HEK293 (cell line): ENCODE measurements at regions not wholly inside any gene's neighbourhood (a gene's known extent, or its start where the extent isn't known, plus 50 kb on each side); places are given as distances from the start of the nearest gene placed in this dataset.

Experiments used
- CTCF ChIA-PET: fragments of 350-600 bp; formaldehyde crosslinking; extraction: SDS; loops from one replicate; lab custom pipeline; 2021; ENCODE audit warnings: antibody characterized with exemption; lab: Yijun Ruan, JAX
- POLR2A ChIA-PET: fragments of 300-600 bp; formaldehyde crosslinking; extraction: SDS; loops from one replicate; lab custom pipeline; 2020; ENCODE audit warnings: antibody characterized with exemption, inconsistent platforms; lab: Yijun Ruan, JAX
- H3K27ac ChIP-seq: fragments of 200-500 bp; sonication (Bioruptor generic); 2 replicates; pipeline ENCODE4 v1.5.1; 2014; ENCODE audit warnings: low read depth, low read length, control low read depth, inconsistent platforms; ENCODE audit errors: extremely low read depth
- H3K36me3 ChIP-seq, 2 experiments: fragments of 200-500 bp in 1 of 2; sonication (Bioruptor generic) in 1 of 2; 1 replicate in 1 of 2; 2 replicates in 1 of 2; pipeline ENCODE4 v1.5.1; 2014 to 2017; ENCODE audit warnings: inconsistent platforms in 2 of 2, low read length in 2 of 2; ENCODE audit not compliant: control insufficient read depth in 2 of 2, insufficient read depth in 1 of 2
- H3K4me1 ChIP-seq: fragments of 200-500 bp; sonication (Bioruptor generic); 2 replicates; pipeline ENCODE4 v1.5.1; 2014; ENCODE audit warnings: mild to moderate bottlenecking, low read length, inconsistent platforms; ENCODE audit not compliant: control insufficient read depth, insufficient read depth
- H3K4me3 ChIP-seq: 2 replicates; pipeline ENCODE4 v1.5.1; 2011; ENCODE audit warnings: low read depth, mild to moderate bottlenecking, control low read depth, low read length, moderate library complexity
- H3K9me3 ChIP-seq: fragments of 200-500 bp; sonication (Bioruptor generic); 2 replicates; pipeline ENCODE4 v1.5.1; 2014; ENCODE audit warnings: low read depth, low read length, inconsistent platforms; ENCODE audit not compliant: control insufficient read depth, insufficient read depth
- GLI2 ChIP-seq: fragments of 450-650 bp; formaldehyde crosslinking; IDR thresholded peaks from 2 replicates; pipeline ENCODE4; 2017; ENCODE audit warnings: missing biosample characterization, missing genetic modification characterization, low read depth, borderline replicate concordance
- KLF16 ChIP-seq: fragments of 450-650 bp; formaldehyde crosslinking; IDR thresholded peaks from 2 replicates; pipeline ENCODE4 v1.5.1; 2017; ENCODE audit warnings: missing biosample characterization, missing genetic modification characterization
- KLF7 ChIP-seq: fragments of 450-650 bp; formaldehyde crosslinking; IDR thresholded peaks from 2 replicates; pipeline ENCODE4 v1.5.1; 2016; ENCODE audit warnings: missing biosample characterization, missing genetic modification characterization, borderline replicate concordance
- KLF9 ChIP-seq: fragments of 450-650 bp; formaldehyde crosslinking; IDR thresholded peaks from 2 replicates; pipeline ENCODE4 v1.5.1; 2016; ENCODE audit warnings: missing biosample characterization, missing genetic modification characterization, low read depth
- OVOL3 ChIP-seq: fragments of 450-650 bp; formaldehyde crosslinking; IDR thresholded peaks from 2 replicates; pipeline ENCODE4 v1.5.1; 2016; ENCODE audit warnings: missing biosample characterization, missing genetic modification characterization
- PRDM10 ChIP-seq: fragments of 450-650 bp; formaldehyde crosslinking; IDR thresholded peaks from 2 replicates; pipeline ENCODE4 v1.5.1; 2016; ENCODE audit warnings: missing biosample characterization, missing genetic modification characterization
- SALL2 ChIP-seq: fragments of 450-650 bp; formaldehyde crosslinking; IDR thresholded peaks from 2 replicates; pipeline ENCODE4 v1.5.0; 2017; ENCODE audit warnings: missing biosample characterization, mild to moderate bottlenecking, missing genetic modification characterization, borderline replicate concordance
- ZNF350 ChIP-seq: fragments of 450-650 bp; formaldehyde crosslinking; IDR thresholded peaks from 2 replicates; pipeline ENCODE4 v1.5.0; 2017; ENCODE audit warnings: missing biosample characterization, mild to moderate bottlenecking, missing genetic modification characterization
- ZNF488 ChIP-seq: fragments of 450-650 bp; formaldehyde crosslinking; IDR thresholded peaks from 2 replicates; pipeline ENCODE4 v1.5.1; 2016; ENCODE audit warnings: missing biosample characterization, missing genetic modification characterization
- ZNF518A ChIP-seq: fragments of 450-650 bp; formaldehyde crosslinking; conservative IDR thresholded peaks from 2 replicates; pipeline ENCODE4 v1.5.1; 2016; ENCODE audit warnings: low read depth, missing biosample characterization, missing genetic modification characterization
- ZNF521 ChIP-seq: fragments of 450-650 bp; formaldehyde crosslinking; IDR thresholded peaks from 2 replicates; pipeline ENCODE4 v1.5.1; 2017; ENCODE audit warnings: missing biosample characterization, mild to moderate bottlenecking, missing genetic modification characterization
- ZNF548 ChIP-seq: fragments of 450-650 bp; formaldehyde crosslinking; IDR thresholded peaks from 2 replicates; pipeline ENCODE4 v1.5.1; 2016; ENCODE audit warnings: missing biosample characterization, missing genetic modification characterization
- ZNF654 ChIP-seq: fragments of 450-650 bp; formaldehyde crosslinking; IDR thresholded peaks from 2 replicates; pipeline ENCODE4 v1.5.1; 2016; ENCODE audit warnings: low read depth, missing biosample characterization, missing genetic modification characterization
- ZNF660 ChIP-seq: fragments of 450-650 bp; IDR thresholded peaks from 2 replicates; pipeline ENCODE4 v1.5.1; 2018; ENCODE audit warnings: missing biosample characterization, mild to moderate bottlenecking, missing genetic modification characterization
- ZNF776 ChIP-seq: fragments of 450-650 bp; formaldehyde crosslinking; IDR thresholded peaks from 2 replicates; pipeline ENCODE4 v1.5.0; 2017; ENCODE audit warnings: missing biosample characterization, missing genetic modification characterization, borderline replicate concordance
- ZSCAN16 ChIP-seq: fragments of 450-650 bp; formaldehyde crosslinking; IDR thresholded peaks from 2 replicates; pipeline ENCODE4 v1.5.1; 2016; ENCODE audit warnings: missing biosample characterization, missing genetic modification characterization
- ZSCAN18 ChIP-seq: fragments of 450-650 bp; formaldehyde crosslinking; IDR thresholded peaks from 2 replicates; pipeline ENCODE4 v1.5.1; 2016; ENCODE audit warnings: missing biosample characterization, missing genetic modification characterization
- TF ChIP-seq, protein P1 (sequence below): fragments of 450-650 bp; formaldehyde crosslinking; IDR thresholded peaks from 2 replicates; pipeline ENCODE4 v1.5.1; 2016; ENCODE audit warnings: missing biosample characterization, missing genetic modification characterization, low read depth
- TF ChIP-seq, protein P2 (sequence below): fragments of 450-650 bp; formaldehyde crosslinking; IDR thresholded peaks from 2 replicates; pipeline ENCODE4 v1.5.1; 2016; ENCODE audit warnings: missing biosample characterization, missing genetic modification characterization

DNA sequence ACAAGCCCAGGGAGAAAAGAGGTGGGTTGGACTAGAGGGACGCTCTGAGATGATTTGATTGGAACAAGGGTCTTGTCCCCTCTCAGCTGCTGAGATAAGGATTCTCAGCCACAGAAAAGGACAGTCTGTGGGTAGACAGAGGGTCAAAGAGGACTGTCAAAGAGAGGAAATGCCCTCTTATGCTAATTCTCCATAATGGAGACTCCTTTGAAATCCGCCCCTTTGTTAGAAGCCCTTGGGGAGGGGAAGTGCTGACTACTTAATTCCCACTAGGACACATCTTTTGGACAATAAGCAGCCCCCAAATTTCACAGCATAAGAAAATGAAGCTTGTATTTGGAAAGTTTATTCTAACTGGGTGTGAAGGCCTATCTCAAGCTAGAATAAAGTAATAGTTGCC, 176.6 kb downstream of the KTN1 start:
- TF ChIP-seq KLF7, result no peak
- TF ChIP-seq ZNF488 (tag by site-specific recombination), result no peak
- no peak for TF ChIP-seq ZNF654
- no peak for TF ChIP-seq GLI2
- TF ChIP-seq PRDM10 (tag by site-specific recombination), result no peak
- no peak for TF ChIP-seq ZNF776 (tag by site-specific recombination)

DNA sequence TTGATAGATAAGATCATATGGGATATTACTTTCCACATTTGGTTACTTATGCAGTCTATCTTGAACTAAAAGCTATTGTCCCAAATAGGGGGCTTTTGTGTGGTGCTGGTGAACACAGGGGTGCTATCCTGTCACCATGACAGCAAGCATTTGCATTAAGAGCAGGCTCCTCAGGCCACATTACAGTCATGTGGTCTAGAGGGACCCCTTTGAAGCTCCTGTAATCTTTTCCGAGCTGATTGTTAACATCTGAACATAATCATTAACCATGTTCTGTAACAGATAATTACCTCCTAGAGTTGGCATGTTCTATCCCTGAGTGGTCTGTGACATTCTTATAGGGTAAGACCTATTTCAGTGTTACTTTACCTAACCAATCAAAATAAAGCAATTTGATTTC, 178.8 kb downstream of the KTN1 start:
- no peaks in the 10 kb centered on the region for H3K36me3 ChIP-seq
- no peaks in the 10 kb centered on the region for H3K9me3 ChIP-seq
- no peak overlapping the region for H3K4me3 ChIP-seq
- H3K27ac ChIP-seq, result no peak overlapping the region
- POLR2A ChIA-PET, result no interaction called here
- CTCF ChIA-PET, result interaction anchor here (0.7 kb wide), 2 partner anchors 427 to 675 kb away, joined by 3 to 4 read pairs; no protein-coding TSS in a partner anchor
- peaks cover 2% of the 10 kb centered on the region; the same call in 1 of the 2 replicates for H3K4me1 ChIP-seq
- no peak for TF ChIP-seq SALL2 (tag by site-specific recombination)
- TF ChIP-seq KLF9, result no peak
- no peak for TF ChIP-seq ZNF521 (tag by site-specific recombination)
- TF ChIP-seq ZNF350 (tag by site-specific recombination), result no peak
- no peak for TF ChIP-seq ZNF660 (tag by site-specific recombination)
- TF ChIP-seq ZSCAN18, result no peak
- no peak for TF ChIP-seq ZNF548 (tag by site-specific recombination)
- TF ChIP-seq ZSCAN16 (tag by site-specific recombination), result no peak
- TF ChIP-seq KLF7, result no peak
- TF ChIP-seq, protein P1, sequence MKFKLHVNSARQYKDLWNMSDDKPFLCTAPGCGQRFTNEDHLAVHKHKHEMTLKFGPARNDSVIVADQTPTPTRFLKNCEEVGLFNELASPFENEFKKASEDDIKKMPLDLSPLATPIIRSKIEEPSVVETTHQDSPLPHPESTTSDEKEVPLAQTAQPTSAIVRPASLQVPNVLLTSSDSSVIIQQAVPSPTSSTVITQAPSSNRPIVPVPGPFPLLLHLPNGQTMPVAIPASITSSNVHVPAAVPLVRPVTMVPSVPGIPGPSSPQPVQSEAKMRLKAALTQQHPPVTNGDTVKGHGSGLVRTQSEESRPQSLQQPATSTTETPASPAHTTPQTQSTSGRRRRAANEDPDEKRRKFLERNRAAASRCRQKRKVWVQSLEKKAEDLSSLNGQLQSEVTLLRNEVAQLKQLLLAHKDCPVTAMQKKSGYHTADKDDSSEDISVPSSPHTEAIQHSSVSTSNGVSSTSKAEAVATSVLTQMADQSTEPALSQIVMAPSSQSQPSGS (tag by site-specific recombination), result no peak
- no peak for TF ChIP-seq ZNF518A (tag by site-specific recombination)
- TF ChIP-seq KLF16 (tag by site-specific recombination), result no peak
- TF ChIP-seq, protein P2, sequence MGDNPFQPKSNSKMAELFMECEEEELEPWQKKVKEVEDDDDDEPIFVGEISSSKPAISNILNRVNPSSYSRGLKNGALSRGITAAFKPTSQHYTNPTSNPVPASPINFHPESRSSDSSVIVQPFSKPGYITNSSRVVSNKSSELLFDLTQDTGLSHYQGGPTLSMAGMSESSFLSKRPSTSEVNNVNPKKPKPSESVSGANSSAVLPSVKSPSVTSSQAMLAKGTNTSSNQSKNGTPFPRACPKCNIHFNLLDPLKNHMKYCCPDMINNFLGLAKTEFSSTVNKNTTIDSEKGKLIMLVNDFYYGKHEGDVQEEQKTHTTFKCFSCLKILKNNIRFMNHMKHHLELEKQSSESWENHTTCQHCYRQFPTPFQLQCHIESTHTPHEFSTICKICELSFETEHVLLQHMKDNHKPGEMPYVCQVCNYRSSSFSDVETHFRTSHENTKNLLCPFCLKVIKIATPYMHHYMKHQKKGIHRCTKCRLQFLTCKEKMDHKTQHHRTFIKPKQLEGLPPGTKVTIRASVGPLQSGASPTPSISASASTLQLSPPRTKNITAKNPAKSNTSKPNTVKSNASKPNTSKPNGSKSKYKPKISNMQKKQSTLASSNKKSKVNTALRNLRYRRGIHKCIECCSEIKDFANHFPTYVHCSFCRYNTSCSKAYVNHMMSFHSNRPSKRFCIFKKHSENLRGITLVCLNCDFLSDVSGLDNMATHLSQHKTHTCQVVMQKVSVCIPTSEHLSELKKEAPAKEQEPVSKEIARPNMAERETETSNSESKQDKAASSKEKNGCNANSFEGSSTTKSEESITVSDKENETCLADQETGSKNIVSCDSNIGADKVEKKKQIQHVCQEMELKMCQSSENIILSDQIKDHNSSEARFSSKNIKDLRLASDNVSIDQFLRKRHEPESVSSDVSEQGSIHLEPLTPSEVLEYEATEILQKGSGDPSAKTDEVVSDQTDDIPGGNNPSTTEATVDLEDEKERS, result no peak
- no peak for TF ChIP-seq OVOL3 (tag by site-specific recombination)

More for the DNA sequence above, 176.6 kb downstream of the KTN1 start:
- POLR2A ChIA-PET, result interaction anchor here (0.6 kb wide), 1 partner anchor 35 kb away, joined by 6 read pairs; no protein-coding TSS in a partner anchor
- H3K9me3 ChIP-seq, result no peaks in the 10 kb centered on the region
- H3K4me3 ChIP-seq, result no peak overlapping the region
- no peak overlapping the region for H3K27ac ChIP-seq
- CTCF ChIA-PET, result interaction anchor here (0.7 kb wide), 1 partner anchor 27 kb away, joined by 3 read pairs; no protein-coding TSS in a partner anchor
- no peaks in the 10 kb centered on the region for H3K36me3 ChIP-seq
- peaks cover 14% of the 10 kb centered on the region for H3K4me1 ChIP-seq
